Stimulated activated CD8-positive, alpha-beta memory T cell treated with anti-CD3 and anti-CD28 coated beads, Interleukin-4, amount 100 ng/mL, for 24 hours (primary cell): ENCODE measurements at regions not wholly inside any gene's neighbourhood (a gene's known extent, or its start where the extent isn't known, plus 50 kb on each side); places are given as distances from the start of the nearest gene placed in this dataset.

ENCODE experiments used
- DNase-seq: peaks from one replicate; pipeline ENCODE4 v3.0.0-alpha.2; 2020; ENCODE audit warnings: low read depth

DNA sequence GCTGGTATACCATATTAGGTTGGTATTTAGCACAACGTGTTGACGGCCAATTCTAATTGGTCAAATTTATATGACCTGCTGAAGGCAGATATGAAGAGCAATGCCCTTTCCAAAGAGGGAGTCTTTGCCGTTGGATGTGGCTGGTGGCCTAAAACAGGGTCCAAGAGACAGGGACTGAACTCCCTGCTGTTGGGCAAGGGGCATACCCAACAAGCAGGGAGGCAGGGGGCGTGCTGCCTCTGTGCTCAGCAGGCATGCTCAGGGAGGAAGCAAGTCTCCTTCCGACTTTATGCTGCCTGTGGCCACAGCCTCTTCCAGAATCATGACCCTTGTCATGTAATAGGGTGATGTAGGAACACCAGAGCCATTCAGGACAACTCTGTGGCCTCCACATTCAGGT is 167.7 kb upstream of the NPVF start:
- no peak for DNase-seq

DNA sequence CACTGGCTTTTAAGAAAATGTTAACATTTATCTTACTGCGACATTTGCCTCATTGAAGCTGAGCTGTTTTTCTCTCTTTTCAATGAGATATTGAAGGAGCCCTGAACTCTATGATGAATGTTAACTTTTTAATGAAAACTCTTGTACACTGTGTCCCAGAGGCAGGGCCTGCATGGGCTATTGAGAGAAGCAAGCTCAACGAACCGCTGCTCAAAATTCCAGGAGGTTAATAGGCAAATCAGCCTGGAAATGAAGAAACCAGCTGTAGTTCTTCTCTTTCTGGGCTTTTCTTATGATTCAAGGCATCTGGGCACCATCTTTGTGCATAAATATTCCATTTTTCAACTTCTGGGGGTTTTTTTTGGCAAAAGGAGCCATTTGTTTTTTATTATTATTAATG is 168.4 kb upstream of the NPVF start:
- DNase-seq: no peak

DNA sequence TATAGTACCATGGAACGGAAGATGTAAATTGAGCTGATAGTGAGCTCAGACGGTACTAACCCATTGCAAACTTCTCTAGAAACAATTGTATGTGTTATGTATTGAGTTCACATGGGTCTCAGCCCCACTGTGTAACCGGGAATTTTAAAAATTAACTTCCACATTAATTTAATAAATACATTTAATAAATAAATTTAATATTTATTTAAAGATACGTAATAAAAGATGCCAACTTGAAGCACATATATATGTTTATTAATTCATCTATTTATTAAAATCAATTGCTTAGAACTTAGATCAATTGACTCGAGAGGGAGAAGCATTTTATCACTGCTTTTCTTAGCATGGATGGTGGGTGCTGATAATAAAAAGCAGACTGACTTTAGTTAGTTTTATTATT is 170.1 kb upstream of the NPVF start:
- no peak for DNase-seq

DNA sequence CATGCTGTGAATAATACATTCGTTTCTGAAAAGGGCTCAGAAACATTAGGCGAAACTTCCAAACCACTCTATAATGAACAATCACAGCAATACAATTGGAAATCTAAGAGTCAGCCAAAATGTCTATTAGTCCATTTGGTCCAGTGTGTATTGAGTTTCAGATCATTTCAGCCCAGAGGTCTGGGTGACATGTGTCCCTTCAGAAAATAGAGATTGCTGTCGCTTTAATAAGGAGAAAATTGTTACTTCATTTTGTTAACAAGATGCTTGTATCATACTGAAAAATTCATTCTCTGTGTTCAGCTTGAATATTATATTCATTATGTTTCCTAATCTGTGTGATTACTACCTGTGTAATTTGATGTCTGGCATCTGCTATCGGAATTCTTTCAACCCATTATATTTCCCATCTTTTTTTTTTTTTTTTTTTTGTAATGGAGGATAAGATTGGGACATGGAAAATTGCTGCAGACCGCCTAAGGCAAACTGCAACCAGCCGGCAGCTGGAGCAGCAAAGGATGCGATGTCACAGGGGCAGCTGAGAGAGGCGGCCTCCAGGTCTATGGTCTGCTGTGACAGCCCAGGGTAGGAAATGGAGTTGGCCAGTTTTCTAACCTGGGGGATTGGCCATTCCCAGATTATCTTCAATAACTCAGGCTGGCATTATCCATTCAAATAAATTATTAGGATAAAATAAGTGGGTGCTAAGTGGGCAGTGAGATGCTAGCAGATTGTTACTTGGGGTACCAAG is 170.9 kb upstream of the NPVF start:
- DNase-seq: no peak

DNA sequence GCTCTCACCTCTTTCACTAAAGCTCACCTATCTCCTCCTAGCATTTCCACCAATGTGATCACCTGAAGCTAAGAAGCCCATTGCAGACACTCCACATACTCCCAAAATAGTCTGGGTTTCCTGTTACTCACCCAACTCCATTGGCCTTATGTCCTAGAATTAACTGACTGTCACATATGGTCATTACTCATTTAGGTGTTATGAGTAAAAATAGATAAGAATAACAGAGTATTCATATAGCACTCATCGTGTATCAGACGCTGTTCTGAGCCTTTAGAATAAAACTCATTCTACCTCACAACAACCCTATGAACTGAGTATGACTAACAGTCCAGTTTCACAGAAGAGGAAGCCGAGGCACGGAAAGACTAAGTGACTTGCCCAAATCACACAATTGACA is 174.2 kb upstream of the NPVF start:
- no peak for DNase-seq

DNA sequence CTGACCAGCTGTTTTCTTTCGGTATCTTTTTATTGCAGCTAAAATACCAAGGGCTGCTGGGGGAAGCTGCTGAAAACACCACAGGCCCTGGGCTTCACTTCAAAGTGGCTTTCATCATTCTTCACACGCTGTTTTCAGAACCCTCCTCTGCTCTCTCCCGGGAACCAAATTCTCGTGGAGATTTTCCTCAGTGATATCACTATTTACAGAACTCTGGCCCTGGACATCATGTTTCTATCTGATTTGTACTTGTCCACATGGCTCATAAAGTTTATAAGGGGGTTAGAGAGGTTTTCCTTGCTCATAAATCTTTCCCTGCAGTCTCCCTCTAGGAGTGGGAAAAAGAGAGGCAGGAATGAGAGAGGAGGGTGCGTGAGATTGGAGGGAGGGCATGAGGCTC is 177.4 kb upstream of the NPVF start:
- DNase-seq: no peak

- DNase-seq: no peak
Observed at GRCh38 chr7:25407053-25407452, 178.8 kb upstream of the NPVF start.

DNA sequence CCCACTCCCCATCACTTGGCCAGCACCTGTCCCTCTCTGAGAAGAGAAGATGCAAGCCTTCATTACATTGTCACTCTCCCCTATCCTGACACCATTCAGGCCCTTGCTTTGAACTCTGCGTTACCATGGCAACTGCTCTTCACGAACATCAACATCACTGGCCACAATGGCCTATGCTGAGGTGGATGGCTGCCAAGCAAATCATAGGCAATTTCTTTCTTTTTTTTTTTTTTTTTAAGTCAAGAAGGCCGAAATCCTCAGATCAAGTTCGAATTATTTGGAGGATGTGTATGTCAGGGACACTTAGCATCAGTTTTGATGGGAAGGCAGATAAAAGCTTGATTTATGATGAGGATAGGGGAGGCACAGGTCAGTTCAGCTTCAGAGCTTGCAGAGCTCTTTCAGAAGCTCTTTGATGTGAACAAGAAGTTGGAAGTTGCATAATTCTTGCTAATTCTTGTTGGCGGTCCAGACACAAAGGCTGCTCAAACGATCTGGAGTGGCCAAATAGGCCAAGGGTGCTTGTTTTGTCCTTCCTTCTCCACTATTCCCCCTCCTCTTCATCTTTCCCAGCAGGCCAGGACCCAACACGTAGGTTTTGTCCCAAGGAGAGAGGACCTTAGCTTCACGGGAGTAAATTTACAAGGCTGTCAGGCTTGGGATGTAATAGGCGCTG is 179.9 kb upstream of the NPVF start:
- no peak for DNase-seq

DNA sequence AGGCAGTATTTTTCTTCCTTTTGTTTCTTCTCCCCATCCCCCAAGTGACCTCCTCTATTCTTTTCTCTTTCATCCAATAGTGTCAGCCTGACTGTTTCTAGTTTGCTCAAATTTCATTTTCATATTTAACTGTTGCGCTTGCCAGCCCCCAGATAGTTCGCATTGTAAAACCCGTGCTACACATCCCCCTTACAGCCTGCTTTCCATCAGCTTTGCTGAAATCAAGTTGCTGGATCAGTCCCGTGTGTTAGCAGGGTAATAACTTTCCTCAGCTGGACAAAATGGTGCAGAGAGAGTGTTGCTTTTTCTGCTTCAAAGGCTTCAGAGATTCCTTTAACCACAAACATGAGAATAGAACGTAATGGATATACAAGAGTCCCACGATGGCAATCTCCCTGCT is 180.6 kb upstream of the NPVF start:
- no peak for DNase-seq

GRCh38 chr7:25409897-25410636 is 181.8 kb upstream of the NPVF start:
- no peak for DNase-seq

- DNase-seq: no peak
Observed at GRCh38 chr7:25420771-25421170, 192.5 kb upstream of the NPVF start.

- no peak for DNase-seq
Observed at GRCh38 chr7:25424113-25424512, 195.8 kb upstream of the NPVF start.

GRCh38 chr7:25424855-25425254 is 196.6 kb upstream of the NPVF start:
- no peak for DNase-seq

DNA sequence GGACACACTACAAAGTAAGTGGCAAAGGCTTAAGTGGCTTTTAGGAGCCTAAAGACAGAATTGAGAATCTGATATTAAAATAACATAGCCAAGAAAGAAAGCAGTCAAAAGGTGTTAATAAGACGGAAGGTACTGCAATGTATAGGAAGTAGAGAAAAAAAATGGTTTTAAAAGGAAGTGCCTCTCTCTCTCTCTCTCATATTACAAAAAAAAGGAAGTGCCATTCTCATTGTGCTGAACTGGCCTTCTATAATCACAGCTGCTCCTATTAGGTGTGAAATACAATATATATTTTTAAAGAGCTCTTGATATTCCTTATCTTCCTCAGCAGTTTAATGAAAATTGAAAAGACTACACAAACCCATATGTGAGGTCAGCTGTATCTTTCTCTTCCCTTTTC is 199.4 kb upstream of the NPVF start:
- no peak for DNase-seq

DNA sequence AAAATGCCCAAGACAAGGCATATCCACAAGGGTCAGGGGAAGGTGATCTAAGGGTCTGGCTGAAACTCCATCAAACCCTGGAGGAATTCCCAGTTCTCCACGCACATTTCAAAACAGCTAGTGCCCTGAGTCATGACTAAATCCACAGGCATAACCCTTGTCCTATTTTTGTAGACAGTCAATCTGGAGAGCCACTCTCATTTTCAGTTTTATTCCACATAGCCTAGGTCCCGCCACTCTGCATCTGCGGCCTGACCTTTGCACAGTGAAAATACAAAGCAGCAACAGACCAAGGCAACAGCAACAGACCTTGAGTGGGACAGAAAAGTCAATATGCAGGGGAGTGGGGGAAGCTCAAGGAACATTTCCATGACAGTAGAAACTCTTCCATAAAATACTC is 201.4 kb upstream of the NPVF start:
- no peak for DNase-seq

GRCh38 chr7:25430200-25430931 is 202.1 kb upstream of the NPVF start:
- DNase-seq: no peak

DNA sequence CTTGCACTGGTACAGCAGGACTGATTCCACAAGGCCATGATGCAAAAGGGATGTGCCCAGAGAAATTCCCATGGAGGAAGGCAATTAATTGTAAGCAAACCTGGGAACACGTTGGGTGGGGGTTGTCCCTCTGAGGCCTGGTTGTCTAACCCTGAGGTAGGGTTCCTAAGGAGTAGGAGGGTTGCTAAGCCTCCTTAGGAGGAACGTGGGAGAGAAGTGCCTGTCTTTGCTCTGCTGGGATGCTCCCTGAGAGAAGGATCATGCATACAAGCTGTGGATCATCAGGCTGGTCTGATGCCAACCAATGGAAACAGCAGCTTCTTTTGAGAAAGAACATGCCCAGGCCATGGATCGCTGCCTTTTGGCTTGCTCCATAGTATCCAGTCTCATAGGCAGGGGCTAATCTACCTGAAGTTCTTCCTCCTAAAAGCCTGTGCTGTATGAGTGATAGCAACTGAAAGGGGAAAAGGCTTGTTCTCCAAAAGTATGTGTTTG is 203.7 kb upstream of the NPVF start:
- no peak for DNase-seq

GRCh38 chr7:25432807-25433206 is 204.5 kb upstream of the NPVF start:
- no peak for DNase-seq

DNA sequence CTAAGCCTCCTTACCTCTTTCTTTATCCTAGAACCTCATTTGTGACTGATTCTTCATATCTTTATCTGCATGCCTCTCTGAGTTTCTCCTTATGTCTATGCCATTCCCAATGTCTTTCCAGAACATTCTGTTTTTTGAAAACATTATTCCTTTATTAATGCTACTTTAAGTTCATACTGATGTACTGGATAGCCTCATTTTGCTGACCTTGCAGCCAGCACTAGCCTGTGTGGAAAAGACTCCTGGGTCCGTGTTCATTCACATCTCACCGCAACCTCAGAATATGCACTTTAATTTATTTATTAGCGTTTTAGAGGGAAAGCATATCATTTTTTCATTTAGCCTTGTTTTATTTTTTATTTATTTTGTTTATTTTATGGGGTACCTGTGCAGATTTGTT is 208.1 kb upstream of the NPVF start:
- DNase-seq: no peak

DNA sequence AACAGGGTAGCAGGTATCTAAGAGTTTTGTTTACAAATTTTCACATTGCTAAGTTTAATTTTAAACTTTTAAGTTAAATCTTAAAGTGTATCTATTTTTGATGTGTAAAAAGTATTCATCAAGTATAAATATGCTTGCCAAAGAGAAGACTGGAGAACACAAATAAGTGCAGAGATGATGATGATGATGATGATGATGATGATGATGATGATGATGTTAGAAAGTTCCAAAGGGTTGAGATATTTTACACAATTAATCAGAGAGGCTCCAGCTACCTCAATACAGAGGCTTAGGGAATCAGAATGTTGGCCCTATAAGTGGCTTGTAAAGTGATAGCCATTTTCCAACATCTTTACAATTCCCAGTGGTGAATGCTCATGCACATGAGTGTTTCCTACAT is 209.0 kb upstream of the NPVF start:
- no peak for DNase-seq

GRCh38 chr7:25444991-25445390 is 216.7 kb upstream of the NPVF start:
- DNase-seq: no peak

DNA sequence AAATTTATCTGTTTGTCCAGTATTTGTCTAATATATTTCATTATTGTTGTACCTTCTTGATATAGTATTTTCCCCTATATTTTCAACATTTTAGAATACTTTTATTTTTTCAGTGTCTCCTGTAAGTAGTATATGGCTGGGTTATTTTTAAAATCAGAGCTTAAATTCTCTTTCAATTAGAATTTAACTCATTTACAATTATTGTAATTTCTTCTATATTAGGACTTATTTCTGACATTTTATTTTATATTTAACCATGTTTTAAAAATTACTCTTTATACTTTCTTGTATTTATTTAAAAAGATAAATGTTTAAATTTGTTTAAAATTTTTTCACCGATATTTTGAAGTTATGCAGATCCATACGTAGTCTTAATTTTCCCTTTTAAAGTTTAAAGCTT is 220.0 kb upstream of the NPVF start:
- DNase-seq: no peak
